ENCODE measurements at regions not wholly inside any gene's neighbourhood (a gene's known extent, or its start where the extent isn't known, plus 50 kb on each side); places are given as distances from the start of the nearest gene placed in this dataset.

DNA sequence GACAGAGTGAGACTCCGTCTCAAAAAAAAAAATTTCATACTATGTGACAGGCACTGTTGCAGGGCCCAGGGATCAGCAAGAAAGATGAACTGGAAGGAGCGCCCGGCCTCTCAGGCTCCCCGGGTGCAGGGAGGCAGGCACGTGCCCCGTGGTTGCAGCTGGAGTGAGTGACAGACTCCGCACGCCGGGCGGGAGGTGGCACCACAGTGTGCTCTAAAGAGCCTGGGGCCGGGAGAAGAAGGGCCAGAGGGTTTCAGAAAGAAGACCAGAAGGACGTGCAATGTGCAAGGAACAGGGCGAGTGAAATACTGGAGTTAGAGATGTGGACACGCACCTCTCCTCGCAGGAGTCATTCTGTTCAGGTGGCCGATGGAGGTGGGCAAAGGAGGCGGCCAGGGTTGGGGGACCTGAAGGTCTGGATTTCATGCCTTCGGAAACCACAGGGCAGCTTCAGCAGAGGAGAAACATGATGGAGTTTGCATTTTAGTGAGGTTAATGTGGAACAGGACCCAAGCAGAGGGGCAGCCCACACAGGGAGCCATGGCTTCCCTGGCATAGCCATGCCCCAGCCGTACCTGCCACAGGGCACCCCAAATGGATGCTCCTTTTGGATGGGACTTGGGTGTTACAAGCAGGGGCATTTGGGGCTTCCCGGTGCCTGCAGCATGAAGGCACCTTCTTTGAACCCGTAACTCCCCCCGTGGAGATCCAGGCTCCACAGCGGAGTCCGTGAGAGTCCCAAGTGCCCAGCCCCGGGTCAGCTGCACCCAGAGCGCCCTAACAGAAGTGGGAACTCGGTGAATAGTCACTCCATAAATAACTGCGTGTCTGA, 226.2 kb downstream of the ERMARD start (continued):
- TF ChIP-seq CHD7 (IDR thresholded peaks at IDR 0.05; ENCODE audit: insufficient replicate concordance, low read length) (no peak), ZNF274 (IDR thresholded peaks at IDR 0.05; ENCODE audit: borderline replicate concordance, extremely low read depth, low read length) (no peak), GTF2F1 (IDR thresholded peaks at IDR 0.05; ENCODE audit: borderline replicate concordance, low read depth, low read length) (no peak), PHF8 (conservative IDR thresholded peaks at IDR 0.05; ENCODE audit: low read depth, low read length) (no peak), POLR2AphosphoS5 (IDR thresholded peaks at IDR 0.05; ENCODE audit: low read depth, low read length) (no peak)

Measured in H1 (cell line).